ENCODE measurements at regions not wholly inside any gene's neighbourhood (a gene's known extent, or its start where the extent isn't known, plus 50 kb on each side); places are given as distances from the start of the nearest gene placed in this dataset.

- TF ChIP-seq CTCF (IDR thresholded peaks at IDR 0.05) (no peak), POLR2A (IDR thresholded peaks at IDR 0.05) (no peak)
Measured at GRCh38 chr13:31518645-31519044, 220.7 kb upstream of the RXFP2 start.
